G401.6 (cell line): ENCODE measurements at regions not wholly inside any gene's neighbourhood (a gene's known extent, or its start where the extent isn't known, plus 50 kb on each side); places are given as distances from the start of the nearest gene placed in this dataset.
"Not testable (repeated sequence)": the region's sequence is repeated elsewhere in the genome, so short reads cannot be mapped to it uniquely, and the experiment has no call there.

Experiments
- FAIRE-seq: peaks from 2 replicates; lab custom pipeline; 2012; peaks lifted over from hg19 to GRCh38; lab: Jason Lieb, UNC

- no peak for FAIRE-seq
Observed at GRCh38 chr5:23994581-23995370, 487.4 kb downstream of the PRDM9 start.

DNA sequence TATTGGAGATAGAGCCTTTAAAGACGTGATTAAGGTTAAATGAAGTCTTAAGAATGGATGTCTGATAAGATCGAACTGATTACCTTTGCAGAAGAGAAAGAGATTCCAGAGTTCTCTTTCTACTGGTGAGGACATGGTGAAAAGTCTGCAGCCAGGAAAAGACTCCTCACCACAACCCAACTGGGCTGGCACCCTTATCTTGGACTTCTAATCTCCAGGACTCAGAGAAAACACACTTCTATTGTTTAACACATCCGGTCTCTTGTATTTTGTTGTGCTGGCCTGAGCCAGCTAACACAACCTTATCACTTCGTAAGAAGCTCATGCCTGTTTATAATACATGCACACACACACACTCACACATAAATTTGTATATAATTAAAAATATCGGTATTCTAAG, 489.1 kb downstream of the PRDM9 start:
- FAIRE-seq: no peak

DNA sequence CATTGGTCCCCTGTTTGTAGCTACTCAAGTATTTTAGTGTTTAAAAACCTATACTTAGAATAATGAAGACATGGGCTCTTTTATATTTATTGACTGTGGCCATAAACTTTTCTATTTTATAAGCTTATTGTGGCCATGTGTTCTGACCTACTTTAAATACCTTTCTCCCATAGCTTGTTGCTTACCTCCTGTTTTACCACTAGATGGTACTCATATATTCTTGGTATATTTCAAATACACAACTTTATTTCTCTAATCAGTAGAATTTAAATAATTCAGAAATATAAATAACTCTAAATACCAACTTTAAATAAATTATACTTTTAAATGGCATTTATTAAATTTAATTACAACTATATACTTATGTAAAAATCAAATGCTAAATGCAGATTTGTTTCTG, 498.0 kb downstream of the PRDM9 start:
- FAIRE-seq: peak; percentile 40

- FAIRE-seq: not testable (repeated sequence)
Observed at GRCh38 chr5:24017710-24018109, 510.3 kb downstream of the PRDM9 start.

GRCh38 chr5:24026288-24026687, 518.9 kb downstream of the PRDM9 start:
- no peak for FAIRE-seq

DNA sequence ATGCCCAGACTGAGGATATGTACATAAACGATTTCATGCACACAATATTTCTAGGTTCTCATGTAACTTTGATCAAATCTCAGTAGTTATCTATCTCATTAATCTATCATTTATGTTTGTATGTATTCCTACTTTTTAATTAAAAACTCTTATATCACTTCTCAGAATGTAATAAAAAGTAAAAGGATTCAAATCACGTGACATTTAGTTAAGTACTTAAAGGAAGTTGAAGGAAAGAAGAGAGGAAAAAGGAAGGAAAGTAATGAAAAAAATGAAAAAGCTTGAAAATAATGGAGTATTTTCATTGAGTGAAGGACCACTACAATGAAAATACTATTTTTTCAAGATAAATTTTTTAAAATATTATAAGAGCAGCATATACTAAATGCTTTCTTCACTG, 535.3 kb downstream of the PRDM9 start:
- no peak for FAIRE-seq

DNA sequence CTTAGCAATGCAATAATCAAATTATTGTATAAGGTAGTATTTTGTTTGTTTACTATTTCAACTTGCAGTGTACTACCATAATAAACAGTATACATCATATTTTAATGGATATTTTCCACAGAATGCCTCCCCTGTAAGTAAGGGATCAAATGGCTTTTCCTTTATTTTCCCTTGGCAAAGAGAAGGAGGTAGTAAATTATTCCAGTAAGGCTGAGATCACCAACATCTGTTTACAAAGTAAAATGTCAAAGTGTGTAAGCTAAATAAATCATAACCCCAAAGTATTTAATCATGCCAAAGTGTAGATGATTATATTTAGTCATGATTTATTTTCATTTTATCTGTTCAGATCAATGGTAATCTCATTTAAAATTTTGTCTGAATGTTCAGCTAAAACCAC, 537.6 kb downstream of the PRDM9 start:
- no peak for FAIRE-seq

DNA sequence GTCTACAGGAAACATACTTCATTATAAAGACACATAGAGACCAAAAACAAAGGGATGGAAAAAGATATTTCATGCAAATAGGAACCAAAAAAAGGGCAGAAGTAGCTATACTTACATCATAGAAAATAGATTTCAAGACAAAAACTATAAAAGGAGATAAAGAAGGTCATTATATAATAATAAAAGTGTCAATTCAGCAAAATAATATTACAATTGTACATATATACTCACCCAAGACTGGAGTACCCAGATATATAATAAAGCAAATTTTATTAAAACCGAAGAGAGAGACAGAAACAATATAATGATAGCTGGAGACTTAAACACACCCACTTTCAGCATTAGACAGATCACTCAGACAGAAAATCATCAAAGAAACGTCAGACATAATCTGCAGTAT, 546.3 kb downstream of the PRDM9 start:
- no peak for FAIRE-seq

- no peak for FAIRE-seq
Observed at GRCh38 chr5:24059006-24059405, 551.6 kb downstream of the PRDM9 start.

DNA sequence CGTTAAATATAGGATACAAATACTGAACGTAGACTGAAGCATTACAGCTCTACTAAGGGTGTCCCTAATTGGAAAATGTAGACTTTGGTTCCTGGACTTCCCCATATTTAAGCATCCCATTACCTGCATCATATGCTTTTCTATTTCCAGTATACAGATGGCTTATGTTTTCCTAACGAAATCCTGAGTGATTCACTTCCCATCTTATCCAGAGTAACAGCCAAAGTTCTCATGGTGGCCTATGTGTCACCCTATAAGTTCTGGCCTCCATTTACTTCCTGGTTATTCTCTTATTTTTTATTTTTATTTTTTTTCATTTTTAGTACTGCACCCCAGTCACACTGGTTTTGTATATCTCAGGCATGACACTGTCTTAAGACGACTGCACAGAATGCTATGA, 552.3 kb downstream of the PRDM9 start:
- FAIRE-seq: no peak

DNA sequence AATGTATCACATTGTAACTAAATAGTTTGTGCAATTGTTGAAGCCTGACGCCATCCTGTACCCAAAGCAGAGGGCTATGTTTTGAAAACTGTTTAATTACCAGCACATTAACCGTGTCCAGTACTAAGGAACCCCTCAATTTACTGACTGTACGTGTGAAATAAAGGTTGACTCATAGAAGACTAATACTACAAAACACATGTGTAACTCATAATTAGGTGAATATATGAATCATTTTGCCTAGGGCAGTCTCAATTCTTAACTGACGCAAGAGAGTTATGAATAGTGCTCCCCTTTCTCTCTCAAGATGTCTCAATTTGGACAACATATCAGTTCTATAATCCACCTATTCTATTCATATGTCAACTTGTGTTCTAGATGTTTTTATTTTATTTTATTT, 558.4 kb downstream of the PRDM9 start:
- no peak for FAIRE-seq

- no peak for FAIRE-seq
Observed at GRCh38 chr5:24067208-24067607, 559.8 kb downstream of the PRDM9 start.

DNA sequence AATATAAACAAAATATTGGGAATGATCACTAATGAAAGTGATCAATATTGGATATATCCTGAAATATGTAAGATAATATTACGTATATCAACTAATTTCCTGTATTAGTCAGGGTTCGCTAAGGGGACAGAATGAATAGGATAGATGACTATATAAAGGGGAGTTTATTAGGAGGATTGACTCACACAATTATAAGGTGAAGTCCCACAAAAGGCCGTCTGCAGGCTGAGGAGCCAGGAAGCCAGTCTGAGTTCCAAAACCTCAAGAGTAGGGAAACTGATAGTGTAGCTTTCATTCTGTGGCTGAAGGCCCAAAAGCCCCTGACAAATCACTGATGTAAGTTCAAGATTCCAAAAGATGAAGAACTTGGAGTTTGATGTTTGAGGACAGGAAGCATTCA, 561.1 kb downstream of the PRDM9 start:
- no peak for FAIRE-seq

DNA sequence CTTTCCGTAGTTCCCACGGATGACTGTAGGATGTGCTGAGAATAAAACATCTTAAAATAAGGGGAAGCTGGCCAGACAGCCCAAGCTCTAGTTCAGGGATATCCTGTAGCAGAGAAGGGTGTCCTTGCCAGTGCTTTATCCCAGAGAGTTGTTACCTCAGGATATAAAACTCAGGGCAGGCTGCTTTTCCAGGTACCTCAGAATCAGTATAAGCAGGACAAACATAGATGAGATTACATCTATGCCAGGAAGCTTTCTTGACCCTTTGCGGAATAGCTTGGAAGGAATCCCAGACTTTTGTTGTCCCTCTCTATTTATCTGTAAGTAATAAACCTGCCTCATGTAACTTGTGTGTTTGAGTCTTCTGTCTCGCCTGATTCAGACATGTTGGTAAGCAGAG, 565.7 kb downstream of the PRDM9 start:
- FAIRE-seq: no peak

DNA sequence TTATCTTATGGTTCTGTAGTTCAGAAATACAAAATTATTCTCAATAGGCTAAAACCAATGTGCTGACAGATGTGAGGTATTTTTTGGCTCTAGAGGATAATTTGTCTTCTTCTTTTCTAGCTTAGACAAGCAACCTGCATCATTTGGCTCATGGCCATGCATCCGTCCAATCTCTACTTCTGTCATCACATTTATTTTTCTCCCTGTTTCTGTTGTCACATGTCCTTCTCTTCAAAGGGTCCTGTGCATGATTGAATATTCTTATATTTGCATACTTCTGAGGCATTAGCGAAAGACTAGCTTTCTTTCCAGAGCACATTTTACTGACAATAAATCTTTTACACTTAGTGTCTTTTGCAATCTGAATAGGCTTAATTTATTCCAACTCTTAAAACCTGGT, 564.7 kb downstream of the CDH10 start:
- FAIRE-seq: no peak

DNA sequence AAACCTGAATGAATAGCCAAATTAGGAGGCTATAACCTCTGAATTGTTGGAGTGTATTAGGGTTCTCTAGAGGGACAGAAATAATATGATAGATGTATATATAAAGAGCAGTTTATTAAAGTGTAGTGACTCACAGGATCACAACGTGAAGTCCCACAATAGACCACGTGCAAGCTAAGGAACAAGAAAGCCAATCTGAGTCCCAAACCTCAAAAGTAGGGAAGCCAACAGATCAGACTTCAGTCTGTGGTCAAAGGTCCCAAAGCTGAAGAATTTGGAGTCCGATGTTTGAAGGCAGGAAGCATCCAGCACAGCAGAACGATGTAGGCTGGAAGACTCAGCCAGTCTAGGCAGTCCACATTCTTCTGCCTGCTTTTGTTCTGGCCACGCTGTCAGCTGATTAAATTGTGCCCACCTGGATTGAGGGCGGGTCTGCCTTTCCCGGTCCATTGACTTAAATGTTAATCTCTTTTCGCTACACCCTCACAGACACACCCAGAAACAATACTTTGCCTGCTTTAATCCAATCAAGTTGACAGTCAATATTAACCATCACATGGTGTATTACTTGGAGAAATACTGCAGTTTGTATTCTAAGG, 550.6 kb downstream of the CDH10 start:
- FAIRE-seq: no peak

DNA sequence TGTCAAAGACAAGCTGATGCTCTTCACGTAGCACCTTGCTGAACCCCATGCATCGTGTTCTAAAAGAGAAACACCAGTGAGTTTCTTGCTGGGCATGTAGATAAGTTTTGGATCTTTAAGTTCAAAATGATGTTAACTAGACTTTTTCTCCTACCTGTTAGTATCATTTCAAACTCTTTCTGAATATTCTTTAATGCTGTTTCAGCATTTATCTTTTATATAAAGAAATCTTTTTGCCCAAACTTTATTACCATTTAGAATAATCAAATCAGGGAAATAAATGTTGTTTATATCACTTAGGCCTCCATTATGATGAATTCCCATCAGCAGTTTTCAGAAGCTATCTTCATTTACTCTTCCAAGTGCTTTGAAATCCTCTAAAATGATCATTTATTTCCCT, 542.8 kb downstream of the CDH10 start:
- no peak for FAIRE-seq

DNA sequence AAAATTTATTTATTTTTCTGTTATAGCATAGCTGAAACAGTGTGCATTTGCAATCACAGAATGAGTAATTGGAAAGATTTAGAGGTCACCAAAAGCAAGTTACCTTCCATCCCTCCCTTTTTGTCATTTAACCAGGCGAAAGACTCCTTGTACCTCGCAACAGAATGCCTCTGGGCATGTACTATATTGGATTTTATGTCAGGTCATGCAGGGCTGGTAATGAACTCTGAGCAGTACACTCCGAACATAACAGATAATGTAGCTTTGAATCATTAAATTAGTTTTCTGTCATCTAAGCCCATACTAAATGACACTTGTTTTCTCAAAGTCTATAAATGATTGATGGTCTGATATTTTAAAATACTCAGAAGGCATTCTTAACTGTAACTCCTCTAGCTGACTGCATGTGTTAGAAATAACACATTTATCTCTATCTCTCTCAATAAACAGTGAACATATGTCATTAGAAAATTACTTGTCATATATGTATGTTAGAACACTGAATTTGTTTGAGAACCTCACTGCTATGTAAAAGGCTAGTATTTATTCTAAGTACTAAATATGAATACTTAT, 541.2 kb downstream of the CDH10 start:
- no peak for FAIRE-seq

DNA sequence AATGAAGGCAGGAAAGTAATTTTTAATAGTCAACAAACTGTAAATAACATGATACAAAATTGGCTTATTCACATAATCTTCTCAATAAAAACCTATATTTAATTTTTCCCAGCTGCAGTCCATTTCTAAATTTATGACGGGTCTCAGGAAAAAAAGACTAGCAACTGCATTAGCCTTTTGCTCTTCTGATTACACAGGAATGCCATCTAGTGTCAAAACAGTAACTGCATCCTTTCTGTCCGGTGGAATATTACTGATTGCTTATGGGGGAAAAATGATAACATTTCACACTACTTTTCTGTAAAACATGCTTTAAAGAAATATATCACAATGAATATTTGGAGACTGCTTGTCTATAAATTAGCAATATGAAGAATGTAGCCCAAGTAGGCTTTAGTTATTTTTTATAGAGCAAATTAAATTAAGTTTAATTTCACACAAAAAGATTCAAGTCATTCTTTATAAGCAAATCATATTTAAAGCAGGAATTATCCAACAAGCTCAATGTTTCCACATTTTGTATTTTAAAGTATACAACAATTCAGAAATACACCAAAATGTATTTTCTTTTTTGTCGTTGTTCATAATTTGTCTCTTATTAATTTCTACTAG, 534.7 kb downstream of the CDH10 start:
- FAIRE-seq: no peak

GRCh38 chr5:24112420-24112819, 532.4 kb downstream of the CDH10 start:
- FAIRE-seq: no peak

DNA sequence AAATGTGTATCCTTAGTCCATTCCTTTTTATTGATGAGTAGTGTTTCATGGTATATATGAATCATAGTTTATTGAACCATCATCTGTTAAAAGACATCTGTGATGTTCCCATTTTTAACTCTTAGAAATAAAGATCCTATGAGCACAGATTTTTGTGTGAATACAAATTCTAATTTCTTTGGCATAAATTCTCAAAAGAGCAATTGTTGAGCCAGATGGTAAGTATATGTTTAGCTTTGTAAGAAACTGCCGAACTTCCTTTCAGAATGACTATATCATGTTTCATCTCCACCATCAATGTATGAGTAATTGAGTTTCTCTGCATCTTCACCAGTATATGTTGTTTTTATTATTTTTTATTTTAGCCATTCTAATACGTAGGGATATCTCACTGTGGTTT, 526.4 kb downstream of the CDH10 start:
- no peak for FAIRE-seq

DNA sequence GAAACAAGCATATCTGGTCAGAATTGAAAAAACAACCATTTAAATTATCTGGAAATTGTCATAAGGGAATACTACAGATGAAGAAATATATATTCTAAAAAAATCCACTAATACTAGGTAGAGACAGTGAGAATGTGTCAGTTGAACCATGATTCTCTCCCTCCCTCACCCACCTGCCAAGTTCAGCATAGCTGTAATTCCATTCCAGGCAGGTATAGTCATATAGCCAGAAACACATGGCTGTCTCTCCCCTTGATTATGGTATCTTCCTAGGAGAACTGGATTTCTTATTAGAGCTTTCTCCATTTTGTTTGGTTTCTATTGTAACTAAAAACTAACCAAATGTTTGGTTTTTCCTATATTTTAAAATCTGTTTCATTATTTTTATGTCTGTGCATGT, 509.2 kb downstream of the CDH10 start:
- no peak for FAIRE-seq

DNA sequence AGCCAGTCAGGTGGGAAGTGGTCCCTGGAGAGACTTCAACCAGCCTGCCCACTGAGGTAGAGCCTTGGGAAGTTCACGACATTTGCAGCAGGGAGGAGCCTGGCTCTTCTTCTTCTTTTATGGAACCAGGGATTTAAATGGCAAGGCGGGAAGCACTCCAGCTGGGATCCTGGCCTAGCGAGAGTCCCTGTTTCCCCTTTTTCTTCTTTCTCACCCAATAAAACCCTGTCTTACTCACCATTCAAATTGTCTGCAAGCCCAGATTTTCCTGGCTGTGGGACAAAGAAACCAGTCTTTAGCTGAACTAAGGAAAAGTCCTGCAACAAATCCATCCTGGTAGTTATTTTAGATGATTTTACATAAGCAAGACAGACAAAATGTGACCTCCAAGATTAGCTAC, 503.7 kb downstream of the CDH10 start:
- no peak for FAIRE-seq

GRCh38 chr5:24142341-24142740, 502.4 kb downstream of the CDH10 start:
- FAIRE-seq: no peak
